ENCODE measurements at regions not wholly inside any gene's neighbourhood (a gene's known extent, or its start where the extent isn't known, plus 50 kb on each side); places are given as distances from the start of the nearest gene placed in this dataset.

GRCh38 chr4:83213640-83214039 is 71.0 kb downstream of the COQ2 start:
- no peak for DNase-seq (ENCODE audit: low read depth)
- Histone ChIP-seq H3K27me3 (ENCODE audit: control insufficient read depth, insufficient read depth, low read length) (no peaks in the 10 kb centered on the region), H3K36me3 (ENCODE audit: control insufficient read depth, insufficient read depth, low read length) (no peaks in the 10 kb centered on the region), H3K4me3 (ENCODE audit: low read depth, low read length) (no peak overlapping the region)
- TF ChIP-seq, protein P1, sequence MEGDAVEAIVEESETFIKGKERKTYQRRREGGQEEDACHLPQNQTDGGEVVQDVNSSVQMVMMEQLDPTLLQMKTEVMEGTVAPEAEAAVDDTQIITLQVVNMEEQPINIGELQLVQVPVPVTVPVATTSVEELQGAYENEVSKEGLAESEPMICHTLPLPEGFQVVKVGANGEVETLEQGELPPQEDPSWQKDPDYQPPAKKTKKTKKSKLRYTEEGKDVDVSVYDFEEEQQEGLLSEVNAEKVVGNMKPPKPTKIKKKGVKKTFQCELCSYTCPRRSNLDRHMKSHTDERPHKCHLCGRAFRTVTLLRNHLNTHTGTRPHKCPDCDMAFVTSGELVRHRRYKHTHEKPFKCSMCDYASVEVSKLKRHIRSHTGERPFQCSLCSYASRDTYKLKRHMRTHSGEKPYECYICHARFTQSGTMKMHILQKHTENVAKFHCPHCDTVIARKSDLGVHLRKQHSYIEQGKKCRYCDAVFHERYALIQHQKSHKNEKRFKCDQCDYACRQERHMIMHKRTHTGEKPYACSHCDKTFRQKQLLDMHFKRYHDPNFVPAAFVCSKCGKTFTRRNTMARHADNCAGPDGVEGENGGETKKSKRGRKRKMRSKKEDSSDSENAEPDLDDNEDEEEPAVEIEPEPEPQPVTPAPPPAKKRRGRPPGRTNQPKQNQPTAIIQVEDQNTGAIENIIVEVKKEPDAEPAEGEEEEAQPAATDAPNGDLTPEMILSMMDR (IDR thresholded peaks at IDR 0.05; ENCODE audit: insufficient read depth, low read length, poor library complexity, severe bottlenecking), result no peak

DNA sequence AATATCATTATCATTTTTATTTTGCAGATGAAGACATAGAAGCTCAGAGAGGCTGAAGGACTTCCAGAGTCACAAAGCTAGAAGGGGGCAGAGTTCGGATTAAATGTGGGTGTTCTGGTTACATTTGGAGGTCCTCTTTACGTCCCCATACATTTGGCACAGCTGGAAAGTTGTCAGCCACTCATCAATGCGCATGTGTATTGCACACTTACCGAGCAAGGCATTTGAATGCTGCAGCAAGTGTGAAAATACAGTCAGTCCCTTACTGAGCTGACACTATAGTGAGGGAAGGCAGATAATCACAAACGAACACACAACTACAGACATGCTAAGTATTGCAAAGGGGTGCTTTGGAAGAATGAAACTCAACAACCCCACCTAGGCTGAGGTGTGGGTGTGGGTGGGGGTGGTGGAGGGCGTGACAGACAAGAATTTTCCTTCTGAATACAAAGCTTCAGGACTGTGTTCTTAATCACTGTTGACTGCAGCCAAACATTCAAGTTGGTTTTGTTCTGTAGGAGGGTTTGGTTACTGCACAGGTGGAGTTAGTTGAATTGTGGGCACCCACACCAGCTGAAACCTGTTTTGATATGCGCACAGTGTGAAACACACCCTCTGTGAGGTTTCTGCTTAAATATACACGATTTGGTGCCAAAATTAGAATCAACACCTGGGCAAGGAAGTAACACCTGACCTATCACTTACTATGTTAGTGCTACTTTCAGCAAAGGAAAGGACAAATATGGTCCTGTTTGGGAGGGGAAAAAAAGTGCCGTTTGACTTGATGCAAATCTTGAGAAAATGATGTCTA is 72.4 kb downstream of the COQ2 start:
- H3K36me3 ChIP-seq (ENCODE audit: control insufficient read depth, insufficient read depth, low read length), result no peaks in the 10 kb centered on the region
- TF ChIP-seq, protein P1 (IDR thresholded peaks at IDR 0.05; ENCODE audit: insufficient read depth, low read length, poor library complexity, severe bottlenecking), result no peak
- no peaks in the 10 kb centered on the region for H3K27me3 ChIP-seq (ENCODE audit: control insufficient read depth, insufficient read depth, low read length)
- DNase-seq (ENCODE audit: low read depth), result no peak
- H3K4me3 ChIP-seq (ENCODE audit: low read depth, low read length), result no peak overlapping the region

- no peaks in the 10 kb centered on the region for H3K27me3 ChIP-seq (ENCODE audit: control insufficient read depth, insufficient read depth, low read length)
- H3K4me3 ChIP-seq (ENCODE audit: low read depth, low read length), result no peak overlapping the region
- TF ChIP-seq, protein P1 (IDR thresholded peaks at IDR 0.05; ENCODE audit: insufficient read depth, low read length, poor library complexity, severe bottlenecking), result no peak
- no peak for DNase-seq (ENCODE audit: low read depth)
- no peaks in the 10 kb centered on the region for H3K36me3 ChIP-seq (ENCODE audit: control insufficient read depth, insufficient read depth, low read length)
These were observed 75.2 kb downstream of the COQ2 start for GRCh38 chr4:83209419-83209818.

- DNase-seq (ENCODE audit: low read depth), result no peak
- Histone ChIP-seq H3K36me3 (ENCODE audit: control insufficient read depth, insufficient read depth, low read length) (no peaks in the 10 kb centered on the region), H3K27me3 (ENCODE audit: control insufficient read depth, insufficient read depth, low read length) (no peaks in the 10 kb centered on the region), H3K4me3 (ENCODE audit: low read depth, low read length) (no peak overlapping the region)
- TF ChIP-seq, protein P1 (IDR thresholded peaks at IDR 0.05; ENCODE audit: insufficient read depth, low read length, poor library complexity, severe bottlenecking), result no peak
These were observed 75.9 kb downstream of the COQ2 start for GRCh38 chr4:83208371-83209365.

DNA sequence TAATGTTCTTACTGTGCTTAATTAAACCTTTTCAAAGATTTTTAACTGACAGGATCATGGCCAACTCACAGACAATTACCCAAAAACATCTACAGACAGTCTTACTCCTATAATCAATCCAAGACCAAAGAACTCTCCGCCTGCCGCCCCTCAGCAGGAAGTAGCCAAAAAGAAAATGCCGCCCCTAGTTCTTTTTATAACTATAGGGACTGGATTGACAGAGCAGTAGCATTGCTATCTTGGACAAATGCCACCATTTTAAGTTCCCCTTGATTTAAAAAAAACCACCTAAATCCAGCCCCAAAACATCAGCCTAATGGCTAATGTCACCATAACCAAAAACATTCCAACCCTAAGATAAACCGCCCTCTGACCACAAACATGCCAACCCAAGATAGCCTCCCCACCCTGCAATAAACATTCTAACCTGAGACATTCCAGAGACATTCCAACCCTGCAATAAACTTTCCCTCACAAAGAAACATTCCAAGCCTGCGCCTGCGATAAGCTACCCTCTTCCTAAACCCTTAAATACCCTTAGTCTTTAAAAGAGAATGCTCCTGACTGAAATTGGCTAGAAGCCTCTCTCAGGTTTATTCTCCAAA is 77.0 kb downstream of the COQ2 start:
- TF ChIP-seq, protein P1 (IDR thresholded peaks at IDR 0.05; ENCODE audit: insufficient read depth, low read length, poor library complexity, severe bottlenecking), result no peak
- Histone ChIP-seq H3K36me3 (ENCODE audit: control insufficient read depth, insufficient read depth, low read length) (no peaks in the 10 kb centered on the region), H3K27me3 (ENCODE audit: control insufficient read depth, insufficient read depth, low read length) (no peaks in the 10 kb centered on the region), H3K4me3 (ENCODE audit: low read depth, low read length) (no peak overlapping the region)
- DNase-seq (ENCODE audit: low read depth), result peak; percentile 61

All from kidney epithelial cell (primary cell).